CD4-positive, alpha-beta T cell treated with Interferon alpha-2 for 1 hour (primary cell): ENCODE measurements at regions not wholly inside any gene's neighbourhood (a gene's known extent, or its start where the extent isn't known, plus 50 kb on each side); places are given as distances from the start of the nearest gene placed in this dataset.

Source experiments
- DNase-seq, 2 donors: peaks; one replicate each; pipeline ENCODE4 v3.0.0-alpha.2; 2020 to 2022

- DNase-seq, result no peak
Observed at GRCh38 chr16:79367822-79368221, 232.7 kb downstream of the MAF start.

- no peak for DNase-seq
Observed at GRCh38 chr16:79366635-79367034, 233.9 kb downstream of the MAF start.

- no peak for DNase-seq
Observed at GRCh38 chr16:79365702-79366101, 234.8 kb downstream of the MAF start.

- DNase-seq, result no peak
Observed at GRCh38 chr16:79363484-79363883, 237.1 kb downstream of the MAF start.

GRCh38 chr16:79363035-79363434 lies 237.5 kb downstream of the MAF start:
- DNase-seq, result no peak

GRCh38 chr16:79362300-79362970 lies 238.1 kb downstream of the MAF start:
- DNase-seq, result peak in 1 of 2 donors; percentile 41

GRCh38 chr16:79361132-79361751 lies 239.3 kb downstream of the MAF start:
- DNase-seq, result no peak

GRCh38 chr16:79360267-79360666 lies 240.3 kb downstream of the MAF start:
- no peak for DNase-seq

GRCh38 chr16:79359082-79359481 lies 241.5 kb downstream of the MAF start:
- DNase-seq, result no peak

GRCh38 chr16:79358188-79358587 lies 242.3 kb downstream of the MAF start:
- no peak for DNase-seq

- no peak for DNase-seq
Observed at GRCh38 chr16:79355600-79356358, 244.8 kb downstream of the MAF start.

- no peak for DNase-seq
Observed at GRCh38 chr16:79351927-79352326, 248.6 kb downstream of the MAF start.

- DNase-seq, result no peak
Observed at GRCh38 chr16:79349803-79350202, 250.7 kb downstream of the MAF start.

- DNase-seq, result no peak
Observed at GRCh38 chr16:79348521-79349306, 251.8 kb downstream of the MAF start.

- DNase-seq, result no peak
Observed at GRCh38 chr16:79347277-79347676, 253.3 kb downstream of the MAF start.

- DNase-seq, result no peak
Observed at GRCh38 chr16:79339863-79340262, 260.7 kb downstream of the MAF start.

GRCh38 chr16:79337906-79338305 lies 262.6 kb downstream of the MAF start:
- DNase-seq, result no peak

- DNase-seq, result no peak
Observed at GRCh38 chr16:79336437-79337229, 263.9 kb downstream of the MAF start.

- peak in 1 of 2 donors; percentile 33 for DNase-seq
Observed at GRCh38 chr16:79334127-79334526, 266.4 kb downstream of the MAF start.

- DNase-seq, result no peak
Observed at GRCh38 chr16:79331066-79331465, 269.5 kb downstream of the MAF start.

- DNase-seq, result no peak
Observed at GRCh38 chr16:79329967-79330366, 270.6 kb downstream of the MAF start.

- peak in 1 of 2 donors; percentile 18 for DNase-seq
Observed at GRCh38 chr16:79329166-79329521, 271.4 kb downstream of the MAF start.
